Stimulated activated naive CD8-positive, alpha-beta T cell treated with anti-CD3 and anti-CD28 coated beads, Interleukin-15, amount 100 ng/mL, for 72 hours (primary cell): ENCODE measurements at regions not wholly inside any gene's neighbourhood (a gene's known extent, or its start where the extent isn't known, plus 50 kb on each side); places are given as distances from the start of the nearest gene placed in this dataset.
"Not testable (repeated sequence)": the region's sequence is repeated elsewhere in the genome, so short reads cannot be mapped to it uniquely, and the experiment has no call there.

ENCODE experiments used
- ATAC-seq: fragments of 150-1000 bp; cut with Tn5 transposase; 2 replicates; pipeline ENCODE4 v1.10.0; 2021; ENCODE audit warnings: mild to moderate bottlenecking, moderate library complexity
- DNase-seq, 2 donors: peaks; one replicate each; pipeline ENCODE4 v3.0.0; 2021 to 2022
- H3K27ac Mint-ChIP-seq, 2 donors: one replicate each; pipeline ENCODE4 v1.8.0; 2022; ENCODE audit warnings: mild to moderate bottlenecking in 2 of 2, mixed read lengths in 2 of 2, moderate library complexity in 2 of 2
- H3K27me3 Mint-ChIP-seq: one replicate; pipeline ENCODE4 v1.8.0; 2022; ENCODE audit warnings: mixed read lengths
- H3K4me1 Mint-ChIP-seq: one replicate; pipeline ENCODE4 v1.8.0; 2022; ENCODE audit warnings: mild to moderate bottlenecking, mixed read lengths
- H3K4me3 Mint-ChIP-seq, 2 donors: one replicate each; pipeline ENCODE4 v1.8.0; 2022; ENCODE audit warnings: mild to moderate bottlenecking in 2 of 2, mixed read lengths in 2 of 2, moderate library complexity in 1 of 2
- H3K9me3 Mint-ChIP-seq, 2 donors: one replicate each; pipeline ENCODE4 v1.8.0; 2022; ENCODE audit warnings: mixed read lengths in 2 of 2

DNA sequence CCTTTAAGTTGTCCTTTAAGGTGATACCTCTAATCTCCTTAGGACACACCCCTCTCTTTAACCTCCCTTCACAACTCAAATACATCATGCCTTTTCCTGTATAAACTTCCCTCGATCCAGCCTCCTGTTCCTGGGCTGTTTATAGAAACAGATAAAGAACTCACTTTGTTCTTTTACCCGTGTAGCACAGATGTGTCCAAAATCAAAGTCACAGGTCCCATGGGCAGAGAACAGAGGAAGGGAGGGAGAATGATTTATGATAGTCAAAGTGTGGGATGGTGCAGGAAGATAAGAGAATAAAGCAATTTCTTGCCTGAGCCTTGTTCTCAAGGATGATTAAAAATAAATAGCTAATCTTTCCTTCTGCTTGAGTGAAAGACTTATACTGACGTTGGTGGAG lies 50.3 kb upstream of the CABCOCO1 start:
- ATAC-seq = no peak
- Mint-ChIP-seq H3K27me3 (no peaks in the 10 kb centered on the region), H3K4me3 (no peak overlapping the region), H3K27ac (no peak overlapping the region), H3K4me1 (no peaks in the 10 kb centered on the region), H3K9me3 (no peaks in the 10 kb centered on the region)
- DNase-seq = no peak

DNA sequence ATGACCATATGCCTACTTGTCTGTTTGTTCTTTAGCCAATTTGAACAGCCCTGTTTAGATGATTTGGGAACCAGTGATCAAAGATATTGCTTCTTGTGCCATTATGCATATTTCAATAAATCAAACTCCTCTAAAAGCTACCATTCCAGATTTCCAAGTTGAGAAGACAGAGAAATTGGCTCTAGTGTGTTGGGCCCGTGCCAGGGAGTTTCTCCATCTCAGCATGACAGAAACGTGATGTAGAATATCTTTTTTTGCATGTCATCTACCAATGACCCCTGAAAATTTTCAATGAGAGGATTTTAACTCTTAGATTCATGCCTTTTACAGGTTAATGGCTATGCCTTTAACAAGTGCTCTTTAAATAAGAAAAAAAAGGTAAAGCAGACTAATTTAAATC lies 50.7 kb upstream of the CABCOCO1 start:
- Mint-ChIP-seq H3K4me1 (no peaks in the 10 kb centered on the region), H3K4me3 (no peak overlapping the region), H3K27ac (no peak overlapping the region), H3K27me3 (no peaks in the 10 kb centered on the region), H3K9me3 (no peaks in the 10 kb centered on the region)
- ATAC-seq (no peak), DNase-seq (no peak)

DNA sequence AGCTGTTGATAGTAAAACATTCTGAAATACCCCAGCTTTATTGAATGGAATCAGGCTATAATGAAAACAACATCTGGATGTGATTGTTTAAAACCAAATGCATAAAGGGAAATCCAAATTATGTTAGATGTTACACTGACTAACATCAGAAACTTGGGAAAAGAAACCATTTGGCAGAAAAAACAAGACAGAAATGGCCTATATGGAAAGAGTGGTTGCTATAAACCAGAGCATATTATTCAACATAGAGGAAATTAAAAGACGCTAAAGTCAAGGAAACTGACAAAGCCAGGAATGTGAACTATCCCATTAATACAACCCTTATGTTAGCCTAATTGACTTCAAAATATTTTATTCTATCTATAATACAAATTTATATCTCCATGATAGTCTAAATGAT lies 53.0 kb upstream of the CABCOCO1 start:
- Mint-ChIP-seq H3K4me3 (no peak overlapping the region), H3K9me3 (no peaks in the 10 kb centered on the region), H3K27me3 (no peaks in the 10 kb centered on the region), H3K4me1 (no peaks in the 10 kb centered on the region), H3K27ac (no peak overlapping the region)
- DNase-seq = no peak
- no peak for ATAC-seq

DNA sequence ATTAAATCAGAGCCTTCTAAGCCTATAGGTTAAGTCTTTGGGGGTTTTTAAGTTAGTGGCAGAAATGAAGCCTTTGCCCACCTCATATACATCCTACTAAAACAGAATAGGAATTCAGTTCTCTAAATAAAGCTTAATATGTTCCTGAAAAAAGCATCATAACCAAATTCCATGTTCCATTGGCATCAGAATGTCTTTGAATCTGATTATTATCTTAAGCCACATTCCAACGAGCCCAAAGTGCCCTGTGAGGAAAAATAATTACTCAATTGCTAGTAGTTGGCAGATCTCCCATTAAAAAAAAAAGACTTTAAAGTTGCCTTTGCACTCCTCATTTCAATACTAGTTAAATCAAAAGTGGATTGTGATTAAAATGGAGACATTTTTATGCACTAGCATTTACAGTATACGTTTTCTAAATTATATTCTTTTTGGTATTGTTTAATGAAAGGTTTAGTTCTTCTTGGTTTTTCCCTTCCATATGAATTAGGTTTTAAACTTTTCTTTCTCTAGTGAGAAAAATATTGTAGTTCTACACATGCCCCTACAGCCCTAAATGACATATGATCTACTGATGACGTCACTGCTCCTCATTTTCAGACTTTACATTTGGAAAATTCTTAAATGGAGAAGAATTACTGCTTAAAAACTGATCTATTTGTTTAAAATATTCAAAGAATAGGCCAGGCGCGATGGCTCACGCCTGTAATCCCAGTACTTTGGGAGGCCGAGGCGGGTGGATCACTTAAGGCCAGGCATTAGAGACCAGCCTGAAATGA lies 54.3 kb upstream of the CABCOCO1 start:
- no peaks in the 10 kb centered on the region for H3K27me3 Mint-ChIP-seq
- DNase-seq (no peak), ATAC-seq (no peak)
- H3K9me3 Mint-ChIP-seq = no peaks in the 10 kb centered on the region
- no peak overlapping the region for H3K4me3 Mint-ChIP-seq
- no peaks in the 10 kb centered on the region for H3K4me1 Mint-ChIP-seq
- no peak overlapping the region for H3K27ac Mint-ChIP-seq

DNA sequence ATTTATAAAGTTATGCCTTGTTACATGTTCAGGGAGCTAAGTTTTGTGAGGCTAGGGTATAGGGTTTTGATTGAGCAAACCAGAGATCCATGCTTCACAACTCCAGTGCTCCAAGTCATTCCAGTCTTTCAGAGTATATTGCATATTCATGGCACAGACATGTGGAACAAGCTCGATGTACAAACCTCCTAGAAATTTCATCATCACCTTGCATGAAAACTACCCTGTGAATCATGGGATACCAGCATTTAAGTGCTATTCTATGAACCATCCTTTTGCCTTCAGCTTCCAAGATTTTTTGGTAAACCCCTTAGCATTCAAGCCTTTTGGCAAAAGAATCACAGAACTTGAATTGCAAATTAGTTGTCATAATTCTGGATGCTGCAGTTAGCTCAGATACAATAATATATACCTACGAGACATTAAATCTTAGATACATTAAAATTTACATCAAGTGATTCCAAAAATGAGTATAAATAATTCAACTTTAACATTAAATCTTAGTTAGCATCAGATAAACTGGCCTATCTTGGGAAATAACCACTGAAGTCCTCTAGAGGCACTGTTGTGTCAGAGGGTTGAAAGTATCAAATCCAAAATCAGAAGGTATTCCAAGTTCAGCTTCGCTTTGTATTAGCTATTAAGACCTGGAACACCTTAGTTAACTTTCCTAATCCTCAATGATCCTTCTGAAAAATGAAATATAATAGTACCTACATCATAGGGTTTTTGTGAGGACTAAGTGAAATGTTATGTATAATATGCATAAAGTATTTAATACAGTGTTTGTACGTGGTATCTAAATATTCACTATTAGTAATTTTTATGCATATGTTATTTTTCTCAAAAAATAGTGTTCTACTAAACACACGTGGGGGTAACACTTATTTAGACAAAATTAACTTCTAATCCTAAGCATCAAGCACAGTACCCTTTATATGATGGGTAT lies 55.5 kb upstream of the CABCOCO1 start:
- Mint-ChIP-seq H3K4me1 (no peaks in the 10 kb centered on the region), H3K9me3 (no peaks in the 10 kb centered on the region), H3K27me3 (no peaks in the 10 kb centered on the region), H3K4me3 (no peak overlapping the region), H3K27ac (no peak overlapping the region)
- no peak for DNase-seq
- no peak for ATAC-seq

DNA sequence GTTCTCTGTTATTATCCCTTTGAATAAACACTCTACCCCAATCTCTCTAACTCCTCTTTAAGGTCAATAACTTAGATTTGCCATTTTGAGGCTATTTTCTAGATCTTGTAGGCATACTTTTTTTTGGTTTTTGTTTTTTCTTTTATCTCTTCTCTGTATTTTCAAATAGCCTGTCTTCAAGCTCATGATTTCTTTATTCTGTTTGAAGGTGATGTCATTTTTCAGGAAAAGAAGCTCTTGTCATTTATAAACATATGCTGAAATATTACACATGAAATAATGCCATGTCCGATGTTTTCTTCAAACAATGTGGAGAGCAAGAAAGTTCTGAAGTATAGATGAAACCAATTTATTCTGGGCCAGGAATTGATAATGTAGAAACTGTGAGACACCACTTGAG lies 57.5 kb upstream of the CABCOCO1 start:
- ATAC-seq = no peak
- no peak overlapping the region for H3K4me3 Mint-ChIP-seq

DNA sequence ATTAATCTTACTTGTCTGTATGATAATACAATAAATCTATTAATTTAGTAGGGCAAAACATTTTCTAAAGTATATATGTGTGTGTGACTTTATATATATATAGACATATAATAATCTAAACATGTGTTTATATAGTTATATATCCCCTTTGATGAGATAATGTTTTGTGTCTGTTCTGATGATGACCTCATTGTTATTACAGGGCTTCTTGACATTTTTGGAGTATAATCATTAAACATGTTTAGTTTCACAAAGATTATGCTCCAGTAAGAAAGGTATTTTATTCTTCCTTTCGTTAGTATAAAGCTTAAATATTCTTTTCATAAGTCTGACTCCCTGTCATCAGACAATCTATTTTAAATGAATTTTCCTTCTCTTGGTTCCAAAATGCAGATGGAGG lies 62.3 kb upstream of the CABCOCO1 start:
- H3K27me3 Mint-ChIP-seq = no peaks in the 10 kb centered on the region
- H3K4me3 Mint-ChIP-seq = no peak overlapping the region
- ATAC-seq (no peak), DNase-seq (no peak)
- H3K9me3 Mint-ChIP-seq = no peaks in the 10 kb centered on the region
- H3K4me1 Mint-ChIP-seq = no peaks in the 10 kb centered on the region
- no peak overlapping the region for H3K27ac Mint-ChIP-seq

More for the DNA sequence above, 57.5 kb upstream of the CABCOCO1 start:
- no peak for DNase-seq
- Mint-ChIP-seq H3K4me1 (no peaks in the 10 kb centered on the region), H3K9me3 (no peaks in the 10 kb centered on the region), H3K27ac (peak overlapping the region in 1 of 2 donors; percentile 72), H3K27me3 (no peaks in the 10 kb centered on the region)

DNA sequence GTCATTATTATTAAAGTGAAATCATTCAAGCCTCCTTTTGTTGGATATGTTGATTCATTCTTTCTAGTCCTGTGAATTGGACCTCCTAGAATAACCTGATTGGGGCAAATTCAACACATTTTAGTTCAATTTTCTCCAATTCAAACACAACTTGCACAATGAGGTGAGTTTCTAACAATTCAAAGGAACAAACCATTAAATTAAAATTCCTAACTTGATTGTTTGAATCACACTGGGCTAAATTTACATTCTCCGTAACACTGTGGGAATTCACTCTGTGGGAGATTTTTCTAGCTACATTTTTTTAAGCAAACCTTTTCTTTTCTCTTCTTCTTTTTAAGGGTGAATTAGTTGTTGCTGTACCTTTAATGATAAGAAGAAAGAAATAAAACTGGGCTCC lies 68.3 kb upstream of the CABCOCO1 start:
- Mint-ChIP-seq H3K9me3 (no peaks in the 10 kb centered on the region), H3K27ac (no peak overlapping the region), H3K27me3 (peaks cover 7% of the 10 kb centered on the region), H3K4me1 (no peaks in the 10 kb centered on the region), H3K4me3 (no peak overlapping the region)
- DNase-seq (no peak), ATAC-seq (no peak)

DNA sequence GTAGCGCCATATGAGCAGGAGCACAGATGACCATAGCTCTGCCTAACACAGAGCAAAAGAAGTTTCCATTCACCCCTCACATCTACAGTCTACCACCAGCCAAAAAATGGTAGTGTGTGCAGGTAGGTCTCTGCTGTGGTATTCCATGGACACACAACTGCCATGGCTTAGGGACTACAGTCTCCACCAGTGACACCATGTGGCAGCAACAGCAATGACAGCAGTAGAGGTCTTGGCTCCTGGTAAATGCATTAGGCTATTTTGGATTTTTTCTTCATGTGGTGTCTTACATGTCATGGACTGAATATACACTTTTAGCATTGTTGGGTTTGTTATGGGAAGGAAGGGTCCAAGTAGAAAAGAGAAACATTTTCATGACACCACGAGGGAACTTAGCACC lies 70.1 kb upstream of the CABCOCO1 start:
- H3K4me3 Mint-ChIP-seq = no peak overlapping the region
- ATAC-seq (no peak), DNase-seq (no peak)
- peaks cover 15% of the 10 kb centered on the region for H3K27me3 Mint-ChIP-seq
- H3K27ac Mint-ChIP-seq = no peak overlapping the region
- H3K4me1 Mint-ChIP-seq = no peaks in the 10 kb centered on the region
- no peaks in the 10 kb centered on the region for H3K9me3 Mint-ChIP-seq

DNA sequence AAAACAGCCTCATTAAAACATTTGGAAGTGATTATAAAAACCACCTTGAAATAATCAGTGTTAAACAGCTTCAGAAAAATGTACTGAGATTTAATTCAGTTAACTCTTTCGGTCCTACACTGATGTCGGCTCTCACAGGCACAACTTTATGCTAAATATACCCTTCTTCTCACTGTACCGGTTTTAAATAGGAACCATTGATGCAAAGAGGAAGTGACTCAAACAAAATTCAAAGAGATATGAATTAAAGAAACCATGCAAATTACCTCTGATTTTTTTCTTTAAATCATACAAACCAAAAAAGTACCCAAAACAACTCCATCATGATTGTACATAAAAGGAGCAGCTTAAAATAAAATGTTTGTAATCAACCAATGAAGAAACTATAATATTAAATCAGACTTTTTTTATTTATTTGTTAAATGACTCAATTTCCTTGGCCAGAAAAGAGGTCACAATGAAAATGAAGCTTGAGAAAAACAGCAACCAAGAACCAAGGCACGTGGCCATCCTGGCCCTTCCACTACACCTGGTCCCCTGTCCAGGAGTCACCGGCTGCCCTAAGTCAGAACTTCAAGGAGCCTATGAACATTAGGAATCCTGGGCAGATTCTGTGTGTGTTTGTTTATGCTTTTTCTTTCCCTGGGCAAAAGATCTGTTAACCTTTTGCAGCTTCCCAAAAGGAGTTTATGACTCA lies 73.0 kb upstream of the CABCOCO1 start:
- Mint-ChIP-seq H3K27me3 (peaks cover 15% of the 10 kb centered on the region), H3K4me3 (no peak overlapping the region), H3K4me1 (no peaks in the 10 kb centered on the region), H3K9me3 (no peaks in the 10 kb centered on the region), H3K27ac (no peak overlapping the region)
- DNase-seq = no peak
- ATAC-seq = no peak

DNA sequence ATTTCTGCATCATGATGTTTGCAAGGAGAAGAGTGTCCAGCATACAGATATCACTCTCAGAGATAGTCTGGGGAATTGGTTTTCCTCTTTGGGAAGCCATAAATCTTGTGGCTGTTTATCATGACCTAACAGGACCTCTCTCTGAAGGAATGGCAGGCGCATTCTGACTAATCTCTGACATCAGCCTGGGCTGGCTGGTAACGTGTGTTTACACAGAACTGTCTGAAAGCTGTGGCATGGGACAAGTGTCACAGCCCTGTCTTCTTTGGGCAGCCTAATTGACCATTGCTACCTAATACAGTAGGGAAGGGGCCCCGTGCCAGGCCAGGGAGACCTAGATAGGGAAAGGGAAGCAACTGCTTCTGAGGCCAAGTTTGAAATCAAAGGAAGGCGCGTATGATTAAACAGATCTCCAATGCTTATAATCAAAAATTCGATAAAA lies 73.9 kb upstream of the CABCOCO1 start:
- Mint-ChIP-seq H3K9me3 (no peaks in the 10 kb centered on the region), H3K4me1 (no peaks in the 10 kb centered on the region), H3K27ac (no peak overlapping the region), H3K4me3 (no peak overlapping the region), H3K27me3 (peaks cover 15% of the 10 kb centered on the region)
- no peak for ATAC-seq
- DNase-seq = no peak

DNA sequence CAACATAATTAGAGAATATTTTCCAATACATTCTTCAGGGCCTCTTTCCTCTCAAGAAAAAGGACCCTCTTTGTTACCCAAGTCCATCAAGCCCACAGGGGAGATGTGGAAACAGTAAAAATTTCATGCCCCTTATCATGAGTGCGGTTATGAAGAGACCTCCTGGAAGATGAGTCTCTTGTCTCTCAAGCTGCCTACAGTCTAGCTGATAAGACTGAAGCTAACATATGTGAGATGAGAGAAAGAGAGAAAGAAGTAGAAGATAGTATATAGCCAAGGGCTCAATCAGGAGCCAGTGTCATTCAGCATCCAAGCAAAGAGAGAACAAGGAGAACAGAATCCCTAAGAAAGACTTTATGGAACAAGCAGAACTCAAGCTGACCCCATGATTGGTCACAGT lies 75.9 kb upstream of the CABCOCO1 start:
- peaks cover 9% of the 10 kb centered on the region for H3K27me3 Mint-ChIP-seq
- H3K27ac Mint-ChIP-seq = peak overlapping the region in 1 of 2 donors; percentile 4
- no peaks in the 10 kb centered on the region for H3K4me1 Mint-ChIP-seq
- ATAC-seq = no peak
- H3K4me3 Mint-ChIP-seq = no peak overlapping the region
- no peaks in the 10 kb centered on the region for H3K9me3 Mint-ChIP-seq
- no peak for DNase-seq

DNA sequence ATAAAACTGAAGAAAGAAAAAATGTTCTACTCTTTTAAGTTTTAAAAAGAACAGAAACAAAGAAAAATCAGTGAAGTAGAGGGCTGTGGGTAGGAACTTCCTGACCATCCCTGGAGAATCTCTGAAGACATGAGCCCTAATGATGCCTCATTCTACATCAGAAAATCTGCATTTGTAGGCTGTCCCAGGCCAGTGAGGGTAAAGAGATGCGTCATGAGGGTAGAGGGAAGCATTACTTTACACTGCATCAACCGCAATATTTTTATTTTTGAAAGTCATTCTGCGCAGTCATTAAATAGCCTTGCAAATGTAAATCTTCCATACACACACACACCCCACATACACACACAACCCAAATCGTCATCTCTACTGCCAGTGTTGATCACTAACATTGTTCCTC lies 82.1 kb upstream of the CABCOCO1 start:
- H3K4me1 Mint-ChIP-seq = no peaks in the 10 kb centered on the region
- H3K27ac Mint-ChIP-seq = no peak overlapping the region
- ATAC-seq (no peak), DNase-seq (no peak)
- no peak overlapping the region for H3K4me3 Mint-ChIP-seq
- H3K27me3 Mint-ChIP-seq = no peaks in the 10 kb centered on the region
- no peaks in the 10 kb centered on the region for H3K9me3 Mint-ChIP-seq

DNA sequence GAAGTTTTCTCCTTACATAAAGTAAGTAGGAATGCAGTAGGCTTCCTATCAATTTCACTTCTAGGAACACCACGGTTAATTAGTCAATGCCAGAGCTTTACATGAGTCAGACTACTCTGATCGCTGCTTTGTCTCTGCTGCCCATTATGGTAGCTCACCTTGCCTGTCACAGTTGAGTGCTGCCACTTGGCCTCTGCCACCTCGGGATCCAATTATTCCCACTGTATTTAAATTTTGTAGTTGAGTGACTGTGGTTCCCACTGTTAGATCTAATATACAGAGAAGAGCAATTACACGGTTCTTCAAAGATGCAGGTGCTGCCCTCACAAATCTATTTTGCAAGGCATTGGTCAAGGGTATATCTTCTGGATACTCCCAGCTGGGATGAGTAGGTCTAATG lies 92.5 kb upstream of the CABCOCO1 start:
- not testable (repeated sequence) for DNase-seq, ATAC-seq, H3K4me3 Mint-ChIP-seq, H3K27me3 Mint-ChIP-seq, H3K4me1 Mint-ChIP-seq, H3K9me3 Mint-ChIP-seq, H3K27ac Mint-ChIP-seq

DNA sequence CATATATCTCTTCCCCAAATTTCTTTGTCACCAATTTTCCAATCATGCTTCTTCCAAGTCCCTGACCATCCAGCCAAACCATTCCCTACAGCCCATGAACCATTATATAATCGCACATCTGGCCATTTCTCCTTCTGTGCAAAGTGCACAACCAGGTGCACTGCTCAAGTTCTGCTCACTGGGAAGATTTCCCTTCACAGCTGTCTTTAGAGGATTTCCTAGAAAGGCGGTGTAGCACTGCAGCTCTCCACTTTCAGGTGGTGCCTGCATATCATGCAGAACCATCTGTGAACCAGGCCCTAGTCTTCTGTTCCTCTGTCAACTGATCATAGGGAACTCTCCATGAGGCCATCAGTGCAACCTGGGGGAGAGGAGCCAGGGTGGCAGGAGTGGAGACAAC lies 95.0 kb upstream of the CABCOCO1 start:
- no peak overlapping the region for H3K27ac Mint-ChIP-seq
- H3K27me3 Mint-ChIP-seq = no peaks in the 10 kb centered on the region
- no peak overlapping the region for H3K4me3 Mint-ChIP-seq
- no peaks in the 10 kb centered on the region for H3K4me1 Mint-ChIP-seq
- H3K9me3 Mint-ChIP-seq = peaks cover 0 to 7% of the 10 kb centered on the region in 2 donors
- DNase-seq (no peak), ATAC-seq (no peak)
